IMR-90 (cell line): ENCODE measurements at regions not wholly inside any gene's neighbourhood (a gene's known extent, or its start where the extent isn't known, plus 50 kb on each side); places are given as distances from the start of the nearest gene placed in this dataset.

Source experiments
- ATAC-seq: fragments of 200-7000 bp; cut with Tn5 transposase; 2 replicates; pipeline ENCODE4 v1.9.1; 2020; ENCODE audit warnings: low read depth, mild to moderate bottlenecking, moderate library complexity
- BruUV-seq: library from RNA; stranded (reverse); fragments of 400-500 nt; replicated peaks from 2 replicates; lab custom pipeline; 2021; lab: Mats Ljungman, UMichigan
- CTCF ChIA-PET: fragments of 300-600 bp; formaldehyde crosslinking; extraction: SDS; loops from one replicate; lab custom pipeline; 2021; ENCODE audit warnings: antibody characterized with exemption; lab: Yijun Ruan, JAX
- POLR2A ChIA-PET: fragments of 300-600 bp; sonication (Branson Sonifier 250); formaldehyde crosslinking; loops from one replicate; lab custom pipeline; 2022; ENCODE audit warnings: antibody characterized with exemption; ENCODE audit not compliant: unreplicated experiment; lab: Charles Lee
- DNase-seq: peaks from one replicate; pipeline ENCODE4 v3.0.0; 2013
- H2AFZ ChIP-seq: replicated peaks from 2 replicates; pipeline ENCODE3; 2013; ENCODE audit warnings: low read length, mild to moderate bottlenecking; ENCODE audit not compliant: poor library complexity
- H2AK5ac ChIP-seq: 2 replicates; pipeline ENCODE4 v1.6.1; 2013; ENCODE audit warnings: low read depth, low read length, inconsistent platforms
- H2AK9ac ChIP-seq: replicated peaks from 2 replicates; pipeline ENCODE3; 2013; ENCODE audit warnings: mild to moderate bottlenecking, low read depth, low read length, moderate library complexity; ENCODE audit not compliant: poor library complexity
- H2BK120ac ChIP-seq: 2 replicates; pipeline ENCODE4 v1.6.1; 2013; ENCODE audit warnings: low read depth, low read length, inconsistent platforms
- H2BK15ac ChIP-seq: 3 replicates; pipeline ENCODE4 v1.6.1; 2013; ENCODE audit warnings: low read depth, low read length, inconsistent platforms
- H2BK20ac ChIP-seq: 2 replicates; pipeline ENCODE4 v1.6.1; 2013; ENCODE audit warnings: low read depth, mild to moderate bottlenecking, inconsistent platforms, low read length, moderate library complexity
- H2BK5ac ChIP-seq: 2 replicates; pipeline ENCODE4 v1.6.1; 2013; ENCODE audit warnings: mild to moderate bottlenecking, low read depth, low read length, inconsistent platforms; ENCODE audit not compliant: poor library complexity, severe bottlenecking
- H3K14ac ChIP-seq: replicated peaks from 2 replicates; pipeline ENCODE4 v1.6.1; 2013; ENCODE audit warnings: low read depth, low read length, inconsistent platforms
- H3K18ac ChIP-seq: 2 replicates; pipeline ENCODE4 v1.6.1; 2013; ENCODE audit warnings: low read depth, low read length, control low read depth
- H3K23ac ChIP-seq: 2 replicates; pipeline ENCODE4 v1.6.1; 2013; ENCODE audit warnings: low read depth, low read length, inconsistent platforms
- H3K27ac ChIP-seq: 2 replicates; pipeline ENCODE4 v1.5.1; 2013; ENCODE audit warnings: mild to moderate bottlenecking, control low read depth, low read length; ENCODE audit not compliant: insufficient read depth
- H3K27me3 ChIP-seq: 2 replicates; pipeline ENCODE4 v1.6.1; 2013; ENCODE audit warnings: low read length; ENCODE audit not compliant: control insufficient read depth, insufficient read depth
- H3K36me3 ChIP-seq: 2 replicates; pipeline ENCODE4 v1.6.1; 2013; ENCODE audit warnings: low read length, mixed read lengths; ENCODE audit not compliant: control insufficient read depth, insufficient read depth
- H3K4ac ChIP-seq: 2 replicates; pipeline ENCODE4 v1.6.1; 2013; ENCODE audit warnings: low read depth, low read length, inconsistent platforms
- H3K4me1 ChIP-seq: 2 replicates; pipeline ENCODE4 v1.6.1; 2013; ENCODE audit warnings: low read length, mixed read lengths; ENCODE audit not compliant: control insufficient read depth, insufficient read depth
- H3K4me2 ChIP-seq: 2 replicates; pipeline ENCODE4 v1.6.1; 2013; ENCODE audit warnings: low read depth, mild to moderate bottlenecking, control low read depth, low read length, moderate library complexity
- H3K4me3 ChIP-seq: 2 replicates; pipeline ENCODE4 v1.5.1; 2013; ENCODE audit warnings: low read depth, mild to moderate bottlenecking, control low read depth, low read length, moderate library complexity; ENCODE audit not compliant: insufficient read depth
- H3K56ac ChIP-seq: 2 replicates; pipeline ENCODE4 v1.6.1; 2013; ENCODE audit warnings: low read length, inconsistent platforms; ENCODE audit not compliant: insufficient read depth; ENCODE audit errors: extremely low read depth
- H3K79me1 ChIP-seq, 2 experiments: 2 replicates each; pipeline ENCODE4 v1.6.1; 2013; ENCODE audit warnings: low read length in 2 of 2, inconsistent platforms in 1 of 2, low read depth in 1 of 2
- H3K9ac ChIP-seq: 2 replicates; pipeline ENCODE4 v1.6.1; 2013; ENCODE audit warnings: low read depth, low read length, control low read depth
- H3K9me1 ChIP-seq: 2 replicates; pipeline ENCODE4 v1.6.1; 2013; ENCODE audit warnings: low read length, inconsistent platforms; ENCODE audit not compliant: insufficient read depth
- H3K9me3 ChIP-seq: 2 replicates; pipeline ENCODE4 v1.6.1; 2013; ENCODE audit warnings: low read length; ENCODE audit not compliant: control insufficient read depth, insufficient read depth
- H4K20me1 ChIP-seq: 2 replicates; pipeline ENCODE4 v1.6.1; 2013; ENCODE audit warnings: low read length, inconsistent platforms; ENCODE audit not compliant: insufficient read depth
- H4K5ac ChIP-seq: 2 replicates; pipeline ENCODE4 v1.6.1; 2013; ENCODE audit warnings: mild to moderate bottlenecking, low read depth, low read length, control low read depth
- H4K8ac ChIP-seq, 2 experiments: 2 replicates each; pipeline ENCODE4 v1.6.1; 2013; ENCODE audit warnings: low read depth in 2 of 2, low read length in 2 of 2, control low read depth in 1 of 2, inconsistent platforms in 1 of 2
- H4K91ac ChIP-seq: 2 replicates; pipeline ENCODE4 v1.6.1; 2013; ENCODE audit warnings: low read depth, low read length, inconsistent platforms; ENCODE audit not compliant: insufficient read depth
- BHLHE40 ChIP-seq: fragments of 150-350 bp; IDR thresholded peaks from 2 replicates; pipeline ENCODE4 v1.6.1; 2016; ENCODE audit warnings: mild to moderate bottlenecking, low read depth, low read length
- RAD21 ChIP-seq: IDR thresholded peaks from 2 replicates; pipeline ENCODE4 v1.6.1; 2012; ENCODE audit warnings: low read length, improper control_type of control experiment
- SMC3 ChIP-seq: fragments of 150-350 bp; IDR thresholded peaks from 2 replicates; pipeline ENCODE4 v1.6.1; 2016; ENCODE audit warnings: low read depth, mild to moderate bottlenecking, antibody characterized with exemption, low read length, moderate library complexity
- WGBS, 2 experiments: methylation state at CpG; one replicate each; pipeline versions ENCODE4 v1.1.5 to v1.1.7; 2013; ENCODE audit warnings: missing lambda C conversion rate in 2 of 2; ENCODE audit not compliant: insufficient read length in 1 of 2; ENCODE audit errors: extremely low coverage in 2 of 2; 5-methylcytosine and 5-hydroxymethylcytosine counted together
- dilution Hi-C: fragments of 300-500 bp; cut with HindIII; formaldehyde crosslinking; loops from one replicate; pipeline ENCODE4 v1.14.3; 2018; ENCODE audit warnings: low sequenced_read_pairs; ENCODE audit not compliant: unreplicated experiment
- in situ Hi-C: fragments of 300-500 bp; cut with MboI; formaldehyde crosslinking; loops from 3 replicates; pipeline ENCODE4 v1.14.3; 2019; ENCODE audit warnings: low sequenced_read_pairs, inconsistent platforms, mixed read lengths
- intact Hi-C: fragments of 100-400 bp; cut with micrococcal nuclease; formaldehyde crosslinking; loops from 2 replicates; pipeline ENCODE4 v1.10.0; 2022

GRCh38 chr14:58882577-58883018 is 244.8 kb downstream of the DACT1 start:
- H3K14ac ChIP-seq, result 0 out of 2 replicates have a peak overlapping the region, but pooled peaks have one; percentile 4
- H3K56ac ChIP-seq, result no peak overlapping the region
- H2BK120ac ChIP-seq, result no peak overlapping the region
- no peak overlapping the region for H4K91ac ChIP-seq
- H3K4me1 ChIP-seq, result peaks cover 6% of the 10 kb centered on the region
- H2BK5ac ChIP-seq, result no peak overlapping the region
- no peak overlapping the region for H2AK9ac ChIP-seq
- no CpG with 5 or more reads among the region's 4 CpGs for WGBS, 2 experiments
- H4K8ac ChIP-seq, result no peak overlapping the region
- H3K23ac ChIP-seq, result no peak overlapping the region
- ATAC-seq (peak; percentile 76), DNase-seq (peak; percentile 67)
- peaks cover 4% of the 10 kb centered on the region for H3K9me1 ChIP-seq
- CTCF ChIA-PET, result no interaction called here
- peaks cover 2% of the 10 kb centered on the region; the same call in 1 of the 2 replicates for H3K27me3 ChIP-seq
- intact Hi-C loops (no loop called here), in situ Hi-C loops (no loop called here), dilution Hi-C loops (no loop called here)
- no peak overlapping the region; the same call in 1 of the 2 replicates for H3K27ac ChIP-seq
- no peak overlapping the region for H2AFZ ChIP-seq
- H3K36me3 ChIP-seq, result no peaks in the 10 kb centered on the region
- TF ChIP-seq BHLHE40 (peak; percentile 35; the same call in 1 of the 2 replicates), SMC3 (no peak), RAD21 (no peak)
- H4K20me1 ChIP-seq, result no peaks in the 10 kb centered on the region
- H3K9ac ChIP-seq, result no peak overlapping the region
- H3K79me1 ChIP-seq, result no peaks in the 10 kb centered on the region
- POLR2A ChIA-PET, result no interaction called here
- BruUV-seq, result no TSS peak
- H3K9me3 ChIP-seq, result no peaks in the 10 kb centered on the region
- no peak overlapping the region for H2AK5ac ChIP-seq
- no peak overlapping the region for H2BK20ac ChIP-seq
- peak overlapping the region; percentile 57; the same call in 1 of the 2 replicates for H3K18ac ChIP-seq
- H3K4ac ChIP-seq, result no peak overlapping the region
- H2BK15ac ChIP-seq, result no peak overlapping the region
- no peak overlapping the region for H3K4me2 ChIP-seq
- H3K4me3 ChIP-seq, result no peak overlapping the region
- H4K5ac ChIP-seq, result no peak overlapping the region
